Endothelial cell of umbilical vein (primary cell): ENCODE measurements at regions not wholly inside any gene's neighbourhood (a gene's known extent, or its start where the extent isn't known, plus 50 kb on each side); places are given as distances from the start of the nearest gene placed in this dataset.

Experiments
- BruUV-seq: library from RNA; stranded (reverse); fragments of 400-500 nt; replicated peaks from 2 replicates; lab custom pipeline; 2021; lab: Mats Ljungman, UMichigan
- CTCF ChIA-PET: fragments of 300-600, 350-600 bp; sonication (Branson Sonifier 250); formaldehyde crosslinking; loops from one replicate; lab custom pipeline; 2021; ENCODE audit warnings: antibody characterized with exemption, inconsistent platforms; lab: Charles Lee
- POLR2A ChIA-PET: fragments of 300-600, 350-600 bp; sonication (Branson Sonifier 250); formaldehyde crosslinking; loops from one replicate; lab custom pipeline; 2021; ENCODE audit warnings: antibody characterized with exemption, inconsistent platforms; lab: Charles Lee
- DNase-seq: peaks from one replicate; pipeline ENCODE4 v3.0.0-alpha.2; 2011; ENCODE audit warnings: low read depth, low spot score
- FAIRE-seq: peaks from 2 replicates; lab custom pipeline; 2011; peaks lifted over from hg19 to GRCh38; lab: Jason Lieb, UNC
- H2AFZ ChIP-seq: 2 replicates; pipeline ENCODE4 v1.6.0; 2012; ENCODE audit warnings: low read depth, low read length, control low read depth, inconsistent platforms
- H3K27ac ChIP-seq: 2 replicates; pipeline ENCODE4 v1.5.1; 2011; ENCODE audit warnings: low read depth, mild to moderate bottlenecking, control low read depth, low read length, moderate library complexity; ENCODE audit not compliant: insufficient read depth
- H3K27me3 ChIP-seq, 2 experiments: 2 replicates each; pipeline versions ENCODE4 v1.6.0 to v1.6.1; 2011; ENCODE audit warnings: low read length in 2 of 2, mixed read lengths in 1 of 2; ENCODE audit not compliant: control insufficient read depth in 2 of 2, insufficient read depth in 2 of 2
- H3K36me3 ChIP-seq, 2 experiments: 2 replicates in 1 of 2; 3 replicates in 1 of 2; pipeline ENCODE4 v1.5.1; 2011; ENCODE audit warnings: low read length in 2 of 2, mild to moderate bottlenecking in 1 of 2, moderate library complexity in 1 of 2; ENCODE audit not compliant: control insufficient read depth in 2 of 2, insufficient read depth in 2 of 2; ENCODE audit errors: extremely low read depth in 1 of 2
- H3K4me1 ChIP-seq: 3 replicates; pipeline ENCODE4 v1.5.1; 2011; ENCODE audit warnings: mild to moderate bottlenecking, low read length; ENCODE audit not compliant: control insufficient read depth, insufficient read depth; ENCODE audit errors: extremely low read depth
- H3K4me2 ChIP-seq: 2 replicates; pipeline ENCODE4 v1.6.1; 2011; ENCODE audit warnings: low read length, control low read depth, mixed read lengths; ENCODE audit not compliant: insufficient read depth
- H3K4me3 ChIP-seq, 3 experiments: fragments of 200-600 bp in 1 of 3; sonication (generic), shearing (Covaris generic) in 1 of 3; replicated peaks in 1 of 3; 2 replicates each; pipeline ENCODE4 v1.5.1; 2011 to 2016; ENCODE audit warnings: control low read depth in 3 of 3, low read length in 3 of 3, mild to moderate bottlenecking in 2 of 3, inconsistent platforms in 1 of 3, low read depth in 1 of 3, moderate library complexity in 1 of 3; ENCODE audit not compliant: insufficient read depth in 1 of 3
- H3K79me2 ChIP-seq: 2 replicates; pipeline ENCODE4 v1.6.0; 2012; ENCODE audit warnings: low read length, inconsistent platforms; ENCODE audit not compliant: control insufficient read depth, insufficient read depth
- H3K9ac ChIP-seq: replicated peaks from 2 replicates; pipeline ENCODE3; 2011; ENCODE audit warnings: low read length, control low read depth; ENCODE audit not compliant: insufficient read depth; ENCODE audit errors: extremely low read depth
- H3K9me1 ChIP-seq: replicated peaks from 3 replicates; pipeline ENCODE4 v1.6.0; 2011; ENCODE audit warnings: mild to moderate bottlenecking, low read length; ENCODE audit not compliant: control insufficient read depth, insufficient read depth; ENCODE audit errors: extremely low read depth
- H3K9me3 ChIP-seq: replicated peaks from 2 replicates; pipeline ENCODE4 v1.5.1; 2012; ENCODE audit warnings: low read length, inconsistent platforms; ENCODE audit not compliant: control insufficient read depth, insufficient read depth
- H4K20me1 ChIP-seq: replicated peaks from 2 replicates; pipeline ENCODE3; 2011; ENCODE audit warnings: mild to moderate bottlenecking, low read length; ENCODE audit not compliant: control insufficient read depth, insufficient read depth; ENCODE audit errors: extremely low read depth
- EZH2 ChIP-seq: IDR thresholded peaks from 2 replicates; pipeline ENCODE4 v1.6.1; 2012; ENCODE audit warnings: borderline replicate concordance, low read depth, mild to moderate bottlenecking, moderate library complexity, low read length, inconsistent platforms; ENCODE audit not compliant: severe bottlenecking
- FOS ChIP-seq: IDR thresholded peaks from 2 replicates; pipeline ENCODE4 v1.6.1; 2011; ENCODE audit warnings: mild to moderate bottlenecking, low read length, moderate library complexity, borderline replicate concordance; ENCODE audit not compliant: insufficient read depth
- GATA2 ChIP-seq: IDR thresholded peaks from 2 replicates; pipeline ENCODE4 v1.7.0; 2011; ENCODE audit warnings: low read depth, mild to moderate bottlenecking, moderate library complexity, mixed read lengths, low read length; ENCODE audit not compliant: insufficient read length, insufficient read depth
- JUN ChIP-seq: IDR thresholded peaks from 2 replicates; pipeline ENCODE4 v1.6.1; 2011; ENCODE audit warnings: borderline replicate concordance, low read depth; ENCODE audit not compliant: insufficient read length, insufficient read depth
- MYC ChIP-seq: IDR thresholded peaks from one replicate; pipeline ENCODE4 v1.6.1; 2011; ENCODE audit warnings: mild to moderate bottlenecking, low read depth, low read length
- POLR2A ChIP-seq: IDR thresholded peaks from 2 replicates; pipeline ENCODE4 v1.6.1; 2012; ENCODE audit warnings: low read depth, mild to moderate bottlenecking, control low read depth, low read length
- POLR2AphosphoS5 ChIP-seq: IDR thresholded peaks from 2 replicates; pipeline ENCODE4 v1.6.1; 2012; ENCODE audit warnings: low read depth, mild to moderate bottlenecking, control low read depth, low read length, moderate library complexity; ENCODE audit not compliant: insufficient read depth
- dilution Hi-C: fragments of 300-500 bp; cut with MboI; formaldehyde crosslinking; loops from one replicate; pipeline ENCODE4 v1.15.0; 2019; ENCODE audit warnings: low sequenced_read_pairs; ENCODE audit not compliant: extremely low pct_ligation_motif_present
- intact Hi-C: fragments of 100-400 bp; cut with micrococcal nuclease; formaldehyde crosslinking; loops from one replicate; pipeline ENCODE4 v1.10.0; 2022
- TF ChIP-seq, protein P1 (sequence below): IDR thresholded peaks from 2 replicates; pipeline ENCODE4 v1.6.1; 2011; ENCODE audit not compliant: insufficient read depth, insufficient read length
- TF ChIP-seq, protein P2 (sequence below), 2 donors: IDR thresholded peaks; 1 replicate in 1 of 2; 2 replicates in 1 of 2; pipeline ENCODE4 v1.5.1; 2011; ENCODE audit warnings: low read length in 2 of 2, mild to moderate bottlenecking in 2 of 2, moderate library complexity in 2 of 2, control low read depth in 1 of 2, inconsistent platforms in 1 of 2, low read depth in 1 of 2; ENCODE audit not compliant: insufficient read depth in 1 of 2; ENCODE audit errors: extremely low read depth in 1 of 2

- intact Hi-C loops, result no loop called here
- no peak for DNase-seq
- Histone ChIP-seq H3K79me2 (no peaks in the 10 kb centered on the region), H3K9ac (no peak overlapping the region), H3K36me3 (no peaks in the 10 kb centered on the region), H3K4me1 (no peaks in the 10 kb centered on the region), H3K9me3 (no peaks in the 10 kb centered on the region), H2AFZ (no peak overlapping the region), H3K27ac (no peak overlapping the region), H3K9me1 (no peaks in the 10 kb centered on the region), H3K4me2 (no peak overlapping the region), H3K27me3 (no peaks in the 10 kb centered on the region), H3K4me3 (no peak overlapping the region), H4K20me1 (no peaks in the 10 kb centered on the region)
- dilution Hi-C loops, result no loop called here
- FAIRE-seq, result no peak
- ChIA-PET POLR2A (no interaction called here), CTCF (no interaction called here)
- BruUV-seq, result no TSS peak
- TF ChIP-seq, protein P1, sequence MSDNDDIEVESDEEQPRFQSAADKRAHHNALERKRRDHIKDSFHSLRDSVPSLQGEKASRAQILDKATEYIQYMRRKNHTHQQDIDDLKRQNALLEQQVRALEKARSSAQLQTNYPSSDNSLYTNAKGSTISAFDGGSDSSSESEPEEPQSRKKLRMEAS, result no peak
- no peak for TF ChIP-seq MYC
- TF ChIP-seq FOS, result no peak
- no peak for TF ChIP-seq POLR2A
- TF ChIP-seq GATA2, result no peak
- TF ChIP-seq, protein P2, sequence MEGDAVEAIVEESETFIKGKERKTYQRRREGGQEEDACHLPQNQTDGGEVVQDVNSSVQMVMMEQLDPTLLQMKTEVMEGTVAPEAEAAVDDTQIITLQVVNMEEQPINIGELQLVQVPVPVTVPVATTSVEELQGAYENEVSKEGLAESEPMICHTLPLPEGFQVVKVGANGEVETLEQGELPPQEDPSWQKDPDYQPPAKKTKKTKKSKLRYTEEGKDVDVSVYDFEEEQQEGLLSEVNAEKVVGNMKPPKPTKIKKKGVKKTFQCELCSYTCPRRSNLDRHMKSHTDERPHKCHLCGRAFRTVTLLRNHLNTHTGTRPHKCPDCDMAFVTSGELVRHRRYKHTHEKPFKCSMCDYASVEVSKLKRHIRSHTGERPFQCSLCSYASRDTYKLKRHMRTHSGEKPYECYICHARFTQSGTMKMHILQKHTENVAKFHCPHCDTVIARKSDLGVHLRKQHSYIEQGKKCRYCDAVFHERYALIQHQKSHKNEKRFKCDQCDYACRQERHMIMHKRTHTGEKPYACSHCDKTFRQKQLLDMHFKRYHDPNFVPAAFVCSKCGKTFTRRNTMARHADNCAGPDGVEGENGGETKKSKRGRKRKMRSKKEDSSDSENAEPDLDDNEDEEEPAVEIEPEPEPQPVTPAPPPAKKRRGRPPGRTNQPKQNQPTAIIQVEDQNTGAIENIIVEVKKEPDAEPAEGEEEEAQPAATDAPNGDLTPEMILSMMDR (IDR thresholded peaks at IDR 0.05; ENCODE audit: extremely low read depth in 1 of 2, insufficient read depth in 1 of 2, low read depth in 1 of 2, low read length in 2 of 2), result no peak
- no peak for TF ChIP-seq EZH2
- TF ChIP-seq JUN, result no peak
- TF ChIP-seq POLR2AphosphoS5, result no peak
Measured at GRCh38 chr6:106805771-106806170, 168.8 kb downstream of the CD24 start.
